ENCODE measurements at regions not wholly inside any gene's neighbourhood (a gene's known extent, or its start where the extent isn't known, plus 50 kb on each side); places are given as distances from the start of the nearest gene placed in this dataset.

DNA sequence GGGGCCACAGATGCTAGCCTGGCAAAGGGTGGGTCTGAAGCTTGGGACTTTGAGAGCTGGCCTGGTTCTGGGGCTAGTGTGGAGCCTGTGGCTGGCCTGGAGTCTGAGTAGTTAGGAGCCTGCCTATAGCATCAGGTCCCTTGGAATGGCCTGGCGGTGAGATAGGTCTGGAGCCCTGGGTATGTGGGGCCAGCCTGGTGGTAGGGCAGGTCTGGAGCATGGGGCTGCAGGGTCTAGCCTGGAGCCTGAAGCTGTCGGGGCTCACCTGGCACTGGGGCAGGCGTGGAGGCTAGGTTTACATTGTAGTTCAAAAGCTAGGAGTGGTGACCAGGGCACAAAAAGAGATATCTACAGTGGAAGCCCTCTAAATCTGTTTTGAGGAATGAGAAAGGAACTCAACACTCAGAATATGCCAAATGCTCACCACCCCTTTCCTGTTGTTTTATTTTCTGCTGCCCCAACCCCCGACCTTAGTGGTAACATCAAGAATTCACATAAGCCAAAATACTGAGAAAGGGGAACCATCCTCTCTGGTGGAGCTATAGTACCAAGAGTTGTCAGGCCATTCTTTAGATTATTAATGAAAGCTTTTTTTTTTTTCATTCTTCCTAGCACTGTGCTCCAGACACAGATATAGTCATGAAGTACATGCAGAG lies 100.3 kb downstream of the TANC2 start:
- TF ChIP-seq EP300 (IDR thresholded peaks at IDR 0.05): no peak
- TF ChIP-seq, protein P1, sequence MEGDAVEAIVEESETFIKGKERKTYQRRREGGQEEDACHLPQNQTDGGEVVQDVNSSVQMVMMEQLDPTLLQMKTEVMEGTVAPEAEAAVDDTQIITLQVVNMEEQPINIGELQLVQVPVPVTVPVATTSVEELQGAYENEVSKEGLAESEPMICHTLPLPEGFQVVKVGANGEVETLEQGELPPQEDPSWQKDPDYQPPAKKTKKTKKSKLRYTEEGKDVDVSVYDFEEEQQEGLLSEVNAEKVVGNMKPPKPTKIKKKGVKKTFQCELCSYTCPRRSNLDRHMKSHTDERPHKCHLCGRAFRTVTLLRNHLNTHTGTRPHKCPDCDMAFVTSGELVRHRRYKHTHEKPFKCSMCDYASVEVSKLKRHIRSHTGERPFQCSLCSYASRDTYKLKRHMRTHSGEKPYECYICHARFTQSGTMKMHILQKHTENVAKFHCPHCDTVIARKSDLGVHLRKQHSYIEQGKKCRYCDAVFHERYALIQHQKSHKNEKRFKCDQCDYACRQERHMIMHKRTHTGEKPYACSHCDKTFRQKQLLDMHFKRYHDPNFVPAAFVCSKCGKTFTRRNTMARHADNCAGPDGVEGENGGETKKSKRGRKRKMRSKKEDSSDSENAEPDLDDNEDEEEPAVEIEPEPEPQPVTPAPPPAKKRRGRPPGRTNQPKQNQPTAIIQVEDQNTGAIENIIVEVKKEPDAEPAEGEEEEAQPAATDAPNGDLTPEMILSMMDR (IDR thresholded peaks at IDR 0.05): no peak
- no peak for TF ChIP-seq POLR2A (IDR thresholded peaks at IDR 0.05)

All from ovary (tissue), 3 donors.